ENCODE measurements at regions not wholly inside any gene's neighbourhood (a gene's known extent, or its start where the extent isn't known, plus 50 kb on each side); places are given as distances from the start of the nearest gene placed in this dataset.

DNA sequence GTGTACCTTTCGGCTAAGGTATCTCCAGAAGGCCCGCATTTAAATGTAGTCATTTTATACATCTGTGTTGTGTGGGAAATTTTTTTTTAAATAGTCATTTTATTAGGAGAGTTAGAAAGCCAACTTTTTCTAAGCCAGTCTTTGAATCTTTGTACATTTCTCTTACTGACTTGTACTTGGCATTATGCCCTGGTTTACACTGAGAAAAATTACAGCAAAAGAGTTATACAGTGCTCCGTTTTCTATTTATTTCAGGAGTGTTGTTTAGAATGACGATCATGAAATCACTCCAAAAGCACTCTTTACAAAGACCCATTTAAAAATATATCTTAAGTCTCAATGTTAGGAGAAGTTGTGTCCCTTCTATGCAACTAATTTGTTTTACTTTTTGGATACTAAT, 91.8 kb downstream of the CYB561 start:
- TF ChIP-seq, protein P1, sequence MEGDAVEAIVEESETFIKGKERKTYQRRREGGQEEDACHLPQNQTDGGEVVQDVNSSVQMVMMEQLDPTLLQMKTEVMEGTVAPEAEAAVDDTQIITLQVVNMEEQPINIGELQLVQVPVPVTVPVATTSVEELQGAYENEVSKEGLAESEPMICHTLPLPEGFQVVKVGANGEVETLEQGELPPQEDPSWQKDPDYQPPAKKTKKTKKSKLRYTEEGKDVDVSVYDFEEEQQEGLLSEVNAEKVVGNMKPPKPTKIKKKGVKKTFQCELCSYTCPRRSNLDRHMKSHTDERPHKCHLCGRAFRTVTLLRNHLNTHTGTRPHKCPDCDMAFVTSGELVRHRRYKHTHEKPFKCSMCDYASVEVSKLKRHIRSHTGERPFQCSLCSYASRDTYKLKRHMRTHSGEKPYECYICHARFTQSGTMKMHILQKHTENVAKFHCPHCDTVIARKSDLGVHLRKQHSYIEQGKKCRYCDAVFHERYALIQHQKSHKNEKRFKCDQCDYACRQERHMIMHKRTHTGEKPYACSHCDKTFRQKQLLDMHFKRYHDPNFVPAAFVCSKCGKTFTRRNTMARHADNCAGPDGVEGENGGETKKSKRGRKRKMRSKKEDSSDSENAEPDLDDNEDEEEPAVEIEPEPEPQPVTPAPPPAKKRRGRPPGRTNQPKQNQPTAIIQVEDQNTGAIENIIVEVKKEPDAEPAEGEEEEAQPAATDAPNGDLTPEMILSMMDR (IDR thresholded peaks at IDR 0.05; ENCODE audit: partially characterized antibody, unreplicated experiment) = no peak
- Mint-ChIP-seq H3K27me3 (ENCODE audit: unreplicated experiment) (no peaks in the 10 kb centered on the region), H3K36me3 (ENCODE audit: unreplicated experiment) (peaks cover 6% of the 10 kb centered on the region), H3K27ac (ENCODE audit: unreplicated experiment) (no peak overlapping the region), H3K4me1 (ENCODE audit: low read depth, unreplicated experiment) (peaks cover 16% of the 10 kb centered on the region), H3K9me3 (ENCODE audit: unreplicated experiment) (peaks cover 8% of the 10 kb centered on the region), H3K4me3 (ENCODE audit: unreplicated experiment) (no peak overlapping the region)
- no peak for DNase-seq

DNA sequence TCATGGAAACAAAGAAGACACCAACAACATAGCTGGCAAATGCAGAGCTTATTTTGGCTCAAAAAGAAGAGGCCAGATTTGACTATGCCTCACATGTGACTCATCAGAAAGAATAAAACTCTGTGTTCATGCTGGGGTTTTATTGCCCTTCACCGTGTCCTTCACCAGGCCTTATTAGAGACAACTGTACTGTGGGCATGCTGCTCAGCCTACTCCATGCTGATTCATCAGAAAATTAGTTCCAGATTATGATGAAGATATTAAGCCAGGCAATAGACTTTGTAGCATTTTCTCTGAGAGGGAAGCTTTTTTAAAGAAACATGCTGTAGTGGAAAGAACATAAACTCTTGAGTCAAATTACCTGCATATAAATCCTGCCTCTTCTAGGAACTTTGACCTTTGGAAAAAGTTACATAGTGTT, 89.8 kb downstream of the CYB561 start:
- TF ChIP-seq, protein P1 (IDR thresholded peaks at IDR 0.05; ENCODE audit: partially characterized antibody, unreplicated experiment) = no peak
- no peak overlapping the region for H3K27ac Mint-ChIP-seq (ENCODE audit: unreplicated experiment)

DNA sequence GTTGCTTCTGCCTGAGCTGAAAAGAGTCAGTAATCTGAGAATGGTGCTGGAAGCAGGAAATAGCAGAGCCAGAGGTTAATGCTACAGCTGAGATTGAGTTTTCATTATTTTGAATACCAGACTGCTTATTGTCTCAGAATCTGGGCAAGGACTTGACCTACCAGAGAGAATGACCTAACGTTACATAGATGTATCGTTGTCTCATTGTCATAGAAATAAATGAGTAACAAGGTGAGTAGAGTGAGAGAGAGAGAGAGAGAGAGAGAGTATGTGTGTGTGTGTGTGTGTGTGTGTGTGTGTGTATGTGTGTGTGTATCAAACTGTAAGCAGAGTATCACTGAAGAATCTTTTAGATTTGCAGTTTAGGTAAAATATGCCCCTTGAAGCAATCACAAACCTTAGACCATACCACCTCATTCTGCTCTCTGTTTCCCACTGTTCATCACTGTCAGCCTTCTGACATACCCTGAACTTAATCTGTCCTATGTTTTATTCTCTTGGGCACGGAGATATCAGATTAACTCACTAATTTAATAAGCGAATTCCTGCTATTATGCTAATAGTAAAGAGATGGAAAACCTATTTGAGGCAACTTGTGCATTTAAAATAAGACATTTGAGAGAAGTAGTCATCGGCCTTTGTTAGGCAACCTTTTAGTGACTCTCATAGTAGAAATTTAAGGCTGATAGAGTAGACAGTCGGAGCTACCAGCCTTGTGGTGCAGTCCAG, 87.8 kb downstream of the CYB561 start:
- no peak for DNase-seq
- H3K27me3 Mint-ChIP-seq (ENCODE audit: unreplicated experiment) = no peaks in the 10 kb centered on the region
- peak overlapping the region; percentile 83 for H3K27ac Mint-ChIP-seq (ENCODE audit: unreplicated experiment)
- H3K9me3 Mint-ChIP-seq (ENCODE audit: unreplicated experiment) = peaks cover 6% of the 10 kb centered on the region
- peaks cover 12% of the 10 kb centered on the region for H3K4me1 Mint-ChIP-seq (ENCODE audit: low read depth, unreplicated experiment)
- H3K4me3 Mint-ChIP-seq (ENCODE audit: unreplicated experiment) = peak overlapping the region; percentile 44
- TF ChIP-seq, protein P1 (IDR thresholded peaks at IDR 0.05; ENCODE audit: partially characterized antibody, unreplicated experiment) = no peak
- peaks cover 6% of the 10 kb centered on the region for H3K36me3 Mint-ChIP-seq (ENCODE audit: unreplicated experiment)

More for the DNA sequence above, 89.8 kb downstream of the CYB561 start:
- peaks cover 6% of the 10 kb centered on the region for H3K36me3 Mint-ChIP-seq (ENCODE audit: unreplicated experiment)
- DNase-seq = no peak
- peaks cover 6% of the 10 kb centered on the region for H3K9me3 Mint-ChIP-seq (ENCODE audit: unreplicated experiment)
- no peak overlapping the region for H3K4me3 Mint-ChIP-seq (ENCODE audit: unreplicated experiment)
- H3K4me1 Mint-ChIP-seq (ENCODE audit: low read depth, unreplicated experiment) = peaks cover 12% of the 10 kb centered on the region
- H3K27me3 Mint-ChIP-seq (ENCODE audit: unreplicated experiment) = no peaks in the 10 kb centered on the region

DNA sequence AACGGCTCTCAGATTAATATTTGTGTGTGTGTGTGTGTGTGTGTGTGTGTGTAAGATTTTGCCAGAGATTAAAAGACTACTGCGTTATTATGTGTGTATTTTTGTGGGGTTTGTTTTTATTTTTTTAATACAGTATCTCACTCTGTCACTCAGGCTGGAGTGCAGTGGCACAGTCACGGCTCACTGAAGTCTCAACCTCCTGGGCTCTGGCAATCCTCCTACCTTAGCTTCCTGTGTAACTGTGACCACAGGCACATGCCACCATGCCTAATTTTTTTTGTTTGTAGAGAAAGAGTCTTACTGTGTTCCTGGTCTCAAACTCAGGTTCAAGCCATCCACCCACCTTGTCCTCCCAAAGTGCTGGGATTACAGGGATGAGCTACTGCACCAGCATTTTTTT, 87.2 kb downstream of the CYB561 start:
- Mint-ChIP-seq H3K27ac (ENCODE audit: unreplicated experiment) (peak overlapping the region; percentile 63), H3K27me3 (ENCODE audit: unreplicated experiment) (no peaks in the 10 kb centered on the region), H3K4me3 (ENCODE audit: unreplicated experiment) (peak overlapping the region; percentile 32), H3K4me1 (ENCODE audit: low read depth, unreplicated experiment) (peaks cover 12% of the 10 kb centered on the region), H3K9me3 (ENCODE audit: unreplicated experiment) (peaks cover 6% of the 10 kb centered on the region), H3K36me3 (ENCODE audit: unreplicated experiment) (peaks cover 6% of the 10 kb centered on the region)
- no peak for DNase-seq
- TF ChIP-seq, protein P1 (IDR thresholded peaks at IDR 0.05; ENCODE audit: partially characterized antibody, unreplicated experiment) = no peak

DNA sequence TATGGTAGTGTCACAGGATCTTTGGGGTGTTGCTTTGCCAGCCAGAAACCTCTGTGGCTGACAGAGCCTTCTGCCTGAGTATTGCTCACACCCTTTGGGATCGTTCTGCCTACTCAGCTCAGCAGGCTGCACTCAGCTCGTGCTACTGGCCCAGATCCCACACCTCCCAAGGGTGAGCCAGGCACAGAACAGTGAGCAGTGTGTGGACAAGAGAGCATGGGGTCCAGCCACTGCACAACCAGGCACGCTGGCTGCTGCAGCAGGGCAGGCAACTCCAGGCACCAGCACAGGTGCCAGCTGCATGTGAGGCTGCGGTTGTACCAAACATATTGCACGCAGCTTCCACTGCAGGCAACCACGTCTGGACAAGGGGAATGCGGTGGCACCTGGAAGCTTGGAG, 84.9 kb downstream of the CYB561 start:
- DNase-seq = no peak
- Mint-ChIP-seq H3K27ac (ENCODE audit: unreplicated experiment) (no peak overlapping the region), H3K27me3 (ENCODE audit: unreplicated experiment) (no peaks in the 10 kb centered on the region), H3K36me3 (ENCODE audit: unreplicated experiment) (peaks cover 6% of the 10 kb centered on the region), H3K9me3 (ENCODE audit: unreplicated experiment) (peaks cover 6% of the 10 kb centered on the region), H3K4me1 (ENCODE audit: low read depth, unreplicated experiment) (peaks cover 22% of the 10 kb centered on the region), H3K4me3 (ENCODE audit: unreplicated experiment) (no peak overlapping the region)
- TF ChIP-seq, protein P1 (IDR thresholded peaks at IDR 0.05; ENCODE audit: partially characterized antibody, unreplicated experiment) = no peak

All from glutamatergic neuron (in vitro differentiated cells).